ENCODE measurements at regions not wholly inside any gene's neighbourhood (a gene's known extent, or its start where the extent isn't known, plus 50 kb on each side); places are given as distances from the start of the nearest gene placed in this dataset.

DNA sequence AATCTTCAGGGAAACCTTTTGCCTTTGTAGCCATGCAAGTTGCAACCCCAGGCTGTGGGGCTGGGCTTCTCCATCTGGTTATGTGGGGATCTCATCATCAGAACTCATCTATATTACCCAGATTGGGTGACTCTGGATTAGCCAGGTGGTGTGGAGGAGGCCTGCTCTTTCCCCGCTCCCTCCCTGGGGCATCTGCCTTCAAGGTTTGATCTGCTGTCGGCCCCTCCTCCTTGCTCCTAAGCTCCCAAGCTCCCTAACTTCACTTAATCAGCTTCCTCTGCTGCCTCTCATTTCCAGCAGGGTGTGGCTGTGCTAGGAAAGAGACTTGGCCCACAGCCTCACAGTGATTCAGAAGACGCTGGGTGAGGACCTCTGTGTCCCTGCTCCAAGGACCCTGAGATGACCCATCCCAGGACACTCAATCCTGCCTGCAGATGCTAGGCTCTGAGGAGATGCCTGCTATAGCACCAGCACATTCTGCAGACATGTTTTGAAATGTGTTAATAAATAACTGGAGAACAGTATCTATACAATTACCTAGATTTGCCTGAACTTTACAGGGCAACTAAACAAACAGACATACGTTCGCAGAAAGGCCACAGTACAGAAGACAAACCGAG is 392.1 kb upstream of the PODXL start:
- TF ChIP-seq CTCF (conservative IDR thresholded peaks at IDR 0.05; ENCODE audit: low read depth, low read length) (no peak), EZH2phosphoT487 (IDR thresholded peaks at IDR 0.05; ENCODE audit: borderline replicate concordance, low read length) (no peak), EZH2 (IDR thresholded peaks at IDR 0.05; ENCODE audit: low read length, unreplicated experiment) (no peak)
